Liver (tissue), 8 donors: ENCODE measurements at regions not wholly inside any gene's neighbourhood (a gene's known extent, or its start where the extent isn't known, plus 50 kb on each side); places are given as distances from the start of the nearest gene placed in this dataset.

Experiments
- DNase-seq: peaks from one replicate; pipeline ENCODE4 v3.0.0-alpha.2; 2017; ENCODE audit warnings: low spot score
- H3K27ac ChIP-seq, 2 donors: one replicate each; pipeline ENCODE4 v1.7.0; 2013; ENCODE audit warnings: inconsistent platforms in 2 of 2, low read length in 2 of 2, control low read depth in 1 of 2, low read depth in 1 of 2, mild to moderate bottlenecking in 1 of 2
- H3K27me3 ChIP-seq, 4 donors: one replicate each; pipeline versions ENCODE4 v1.6.1 to v1.7.0; 2013; ENCODE audit warnings: low read length in 3 of 4, inconsistent platforms in 1 of 4, mild to moderate bottlenecking in 1 of 4, moderate library complexity in 1 of 4; ENCODE audit not compliant: control insufficient read depth in 4 of 4, insufficient read depth in 4 of 4
- H3K36me3 ChIP-seq, 4 donors: one replicate each; pipeline versions ENCODE4 v1.6.1 to v1.7.0; 2013; ENCODE audit warnings: low read length in 3 of 4, mild to moderate bottlenecking in 3 of 4, low read depth in 1 of 4, moderate library complexity in 1 of 4; ENCODE audit not compliant: control insufficient read depth in 4 of 4, insufficient read depth in 3 of 4
- H3K4me1 ChIP-seq, 4 donors: one replicate each; pipeline versions ENCODE4 v1.6.1 to v1.7.0; 2013; ENCODE audit warnings: low read length in 3 of 4, mild to moderate bottlenecking in 3 of 4, moderate library complexity in 1 of 4; ENCODE audit not compliant: control insufficient read depth in 4 of 4, insufficient read depth in 4 of 4
- H3K4me3 ChIP-seq, 3 donors: one replicate each; pipeline versions ENCODE4 v1.6.1 to v1.7.0; 2013; ENCODE audit warnings: low read length in 3 of 3, control low read depth in 1 of 3, low read depth in 1 of 3, mild to moderate bottlenecking in 1 of 3
- H3K9ac ChIP-seq, 2 donors: one replicate each; pipeline ENCODE4 v1.7.0; 2013; ENCODE audit warnings: low read length in 2 of 2, mild to moderate bottlenecking in 2 of 2, moderate library complexity in 2 of 2, control low read depth in 1 of 2, low read depth in 1 of 2
- H3K9me3 ChIP-seq, 4 donors: one replicate each; pipeline versions ENCODE4 v1.6.1 to v1.7.0; 2013; ENCODE audit warnings: low read length in 3 of 4; ENCODE audit not compliant: control insufficient read depth in 4 of 4
- EGR1 ChIP-seq, 2 donors: IDR thresholded peaks; 2 replicates each; pipeline ENCODE4 v1.6.1; 2016 to 2018; ENCODE audit warnings: antibody characterized with exemption in 2 of 2, low read depth in 2 of 2
- FOXA1 ChIP-seq: IDR thresholded peaks from 2 replicates; pipeline ENCODE4 v1.6.1; 2016; ENCODE audit warnings: antibody characterized with exemption
- FOXA2 ChIP-seq: IDR thresholded peaks from 2 replicates; pipeline ENCODE4 v1.6.1; 2016; ENCODE audit warnings: antibody characterized with exemption
- GABPA ChIP-seq, 2 donors: IDR thresholded peaks in 1 of 2; conservative IDR thresholded peaks in 1 of 2; 2 replicates each; pipeline ENCODE4 v1.6.1; 2016; ENCODE audit warnings: antibody characterized with exemption in 2 of 2, mild to moderate bottlenecking in 1 of 2, moderate library complexity in 1 of 2
- HNF4A ChIP-seq, 2 donors: conservative IDR thresholded peaks; 2 replicates each; pipeline ENCODE4 v1.6.1; 2016; ENCODE audit warnings: antibody characterized with exemption in 2 of 2, mild to moderate bottlenecking in 2 of 2
- HNF4G ChIP-seq: IDR thresholded peaks from 2 replicates; pipeline ENCODE4 v1.6.1; 2016; ENCODE audit warnings: antibody characterized with exemption
- JUND ChIP-seq, 2 donors: IDR thresholded peaks; 2 replicates each; pipeline ENCODE4 v1.6.1; 2016; ENCODE audit warnings: antibody characterized with exemption in 2 of 2
- NR2F2 ChIP-seq: IDR thresholded peaks from 2 replicates; pipeline ENCODE4 v1.6.1; 2016; ENCODE audit warnings: antibody characterized with exemption
- RAD21 ChIP-seq, 2 donors: IDR thresholded peaks; 2 replicates each; pipeline ENCODE4 v1.6.1; 2016; ENCODE audit warnings: antibody characterized with exemption in 2 of 2, mild to moderate bottlenecking in 2 of 2
- RXRA ChIP-seq, 2 donors: IDR thresholded peaks; 2 replicates each; pipeline ENCODE4 v1.6.1; 2017 to 2018; ENCODE audit warnings: antibody characterized with exemption in 2 of 2, mild to moderate bottlenecking in 1 of 2
- SP1 ChIP-seq: IDR thresholded peaks from 2 replicates; pipeline ENCODE4 v1.6.1; 2018; ENCODE audit warnings: antibody characterized with exemption, mild to moderate bottlenecking
- TAF1 ChIP-seq: conservative IDR thresholded peaks from 2 replicates; pipeline ENCODE4 v1.6.1; 2016; ENCODE audit warnings: antibody characterized with exemption, mild to moderate bottlenecking
- YY1 ChIP-seq: IDR thresholded peaks from 2 replicates; pipeline ENCODE4 v1.6.1; 2016; ENCODE audit warnings: antibody characterized with exemption, mild to moderate bottlenecking
- WGBS: extraction: QIAGEN DNeasy Blood & Tissue Kit; methylation state at CpG from one replicate; pipeline ENCODE4 v1.1.7; 2013; 5-methylcytosine and 5-hydroxymethylcytosine counted together
- TF ChIP-seq, protein P1 (sequence below): IDR thresholded peaks from 2 replicates; pipeline ENCODE4 v1.6.1; 2016; ENCODE audit warnings: antibody characterized with exemption, mild to moderate bottlenecking
- TF ChIP-seq, protein P2 (sequence below): IDR thresholded peaks from 2 replicates; pipeline ENCODE4 v1.6.1; 2016; ENCODE audit warnings: antibody characterized with exemption
- TF ChIP-seq, protein P3 (sequence below): fragments of 150-350 bp; IDR thresholded peaks from 2 replicates; pipeline ENCODE4 v1.5.1; 2017; ENCODE audit warnings: improper control_type of control experiment, low read depth, low read length; ENCODE audit not compliant: missing input control
- TF ChIP-seq, protein P4 (sequence below): IDR thresholded peaks from 2 replicates; pipeline ENCODE4 v1.6.1; 2016; ENCODE audit warnings: antibody characterized with exemption
- TF ChIP-seq, protein P5 (sequence below): IDR thresholded peaks from 2 replicates; pipeline ENCODE4 v1.6.1; 2016; ENCODE audit warnings: antibody characterized with exemption
- donor health status: healthy.
- donor health status: healthy.
- donor health status: healthy.
- donor health status: healthy.
- donor health status: healthy.

DNA sequence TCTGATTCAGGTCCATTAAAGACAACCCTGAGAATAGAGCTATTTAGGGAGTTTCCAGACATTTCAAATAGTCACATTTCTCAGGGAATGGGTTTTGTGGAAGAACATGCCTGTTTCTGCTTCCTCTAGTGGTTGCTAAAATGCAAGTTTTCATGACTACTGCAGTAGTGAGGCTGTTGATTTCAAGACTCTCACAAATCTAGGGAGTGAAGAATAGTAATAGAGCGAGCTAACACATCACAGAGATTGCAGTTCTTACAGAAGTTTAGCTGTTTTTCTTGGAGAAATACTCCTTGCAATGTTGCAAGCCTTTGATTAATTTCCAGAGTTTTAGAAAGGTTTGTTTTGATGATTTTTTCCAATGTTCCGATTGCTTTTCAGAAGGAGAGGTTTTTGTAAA lies 610.2 kb upstream of the HTR2C start (continued):
- TF ChIP-seq, protein P1, sequence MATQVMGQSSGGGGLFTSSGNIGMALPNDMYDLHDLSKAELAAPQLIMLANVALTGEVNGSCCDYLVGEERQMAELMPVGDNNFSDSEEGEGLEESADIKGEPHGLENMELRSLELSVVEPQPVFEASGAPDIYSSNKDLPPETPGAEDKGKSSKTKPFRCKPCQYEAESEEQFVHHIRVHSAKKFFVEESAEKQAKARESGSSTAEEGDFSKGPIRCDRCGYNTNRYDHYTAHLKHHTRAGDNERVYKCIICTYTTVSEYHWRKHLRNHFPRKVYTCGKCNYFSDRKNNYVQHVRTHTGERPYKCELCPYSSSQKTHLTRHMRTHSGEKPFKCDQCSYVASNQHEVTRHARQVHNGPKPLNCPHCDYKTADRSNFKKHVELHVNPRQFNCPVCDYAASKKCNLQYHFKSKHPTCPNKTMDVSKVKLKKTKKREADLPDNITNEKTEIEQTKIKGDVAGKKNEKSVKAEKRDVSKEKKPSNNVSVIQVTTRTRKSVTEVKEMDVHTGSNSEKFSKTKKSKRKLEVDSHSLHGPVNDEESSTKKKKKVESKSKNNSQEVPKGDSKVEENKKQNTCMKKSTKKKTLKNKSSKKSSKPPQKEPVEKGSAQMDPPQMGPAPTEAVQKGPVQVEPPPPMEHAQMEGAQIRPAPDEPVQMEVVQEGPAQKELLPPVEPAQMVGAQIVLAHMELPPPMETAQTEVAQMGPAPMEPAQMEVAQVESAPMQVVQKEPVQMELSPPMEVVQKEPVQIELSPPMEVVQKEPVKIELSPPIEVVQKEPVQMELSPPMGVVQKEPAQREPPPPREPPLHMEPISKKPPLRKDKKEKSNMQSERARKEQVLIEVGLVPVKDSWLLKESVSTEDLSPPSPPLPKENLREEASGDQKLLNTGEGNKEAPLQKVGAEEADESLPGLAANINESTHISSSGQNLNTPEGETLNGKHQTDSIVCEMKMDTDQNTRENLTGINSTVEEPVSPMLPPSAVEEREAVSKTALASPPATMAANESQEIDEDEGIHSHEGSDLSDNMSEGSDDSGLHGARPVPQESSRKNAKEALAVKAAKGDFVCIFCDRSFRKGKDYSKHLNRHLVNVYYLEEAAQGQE, result no peak
- TF ChIP-seq YY1 (no peak), EGR1 (IDR thresholded peaks at IDR 0.05; ENCODE audit: low read depth in 2 of 2) (no peak), FOXA2 (no peak), NR2F2 (no peak), RXRA (IDR thresholded peaks at IDR 0.05) (no peak), SP1 (no peak), JUND (IDR thresholded peaks at IDR 0.05) (no peak), FOXA1 (no peak)

DNA sequence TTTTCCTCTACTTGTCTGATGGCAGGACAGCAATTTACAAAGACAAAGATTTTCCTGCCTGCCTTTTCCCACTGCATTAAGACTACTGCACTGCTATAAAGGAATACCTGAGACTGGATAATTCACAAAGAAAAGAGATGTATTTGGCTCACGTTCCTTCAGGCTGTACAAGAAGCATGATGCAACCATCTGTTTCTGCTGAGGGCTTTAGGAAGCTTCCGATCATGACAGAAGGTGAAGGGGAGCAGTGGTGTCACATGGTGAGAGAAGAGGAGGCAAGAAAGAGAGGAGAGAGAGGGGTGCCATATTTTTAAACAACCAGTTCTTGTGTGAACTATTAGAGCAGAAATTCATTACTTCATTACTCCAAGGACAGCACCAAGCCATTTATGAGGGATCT lies 617.1 kb upstream of the HTR2C start:
- Histone ChIP-seq H3K4me1 (no peaks in the 10 kb centered on the region), H3K9me3 (no peaks in the 10 kb centered on the region), H3K27ac (no peak overlapping the region), H3K4me3 (no peak overlapping the region), H3K27me3 (peaks cover 0 to 3% (median 0%) of the 10 kb centered on the region in 4 donors), H3K36me3 (no peaks in the 10 kb centered on the region), H3K9ac (no peak overlapping the region)
- TF ChIP-seq, protein P2, sequence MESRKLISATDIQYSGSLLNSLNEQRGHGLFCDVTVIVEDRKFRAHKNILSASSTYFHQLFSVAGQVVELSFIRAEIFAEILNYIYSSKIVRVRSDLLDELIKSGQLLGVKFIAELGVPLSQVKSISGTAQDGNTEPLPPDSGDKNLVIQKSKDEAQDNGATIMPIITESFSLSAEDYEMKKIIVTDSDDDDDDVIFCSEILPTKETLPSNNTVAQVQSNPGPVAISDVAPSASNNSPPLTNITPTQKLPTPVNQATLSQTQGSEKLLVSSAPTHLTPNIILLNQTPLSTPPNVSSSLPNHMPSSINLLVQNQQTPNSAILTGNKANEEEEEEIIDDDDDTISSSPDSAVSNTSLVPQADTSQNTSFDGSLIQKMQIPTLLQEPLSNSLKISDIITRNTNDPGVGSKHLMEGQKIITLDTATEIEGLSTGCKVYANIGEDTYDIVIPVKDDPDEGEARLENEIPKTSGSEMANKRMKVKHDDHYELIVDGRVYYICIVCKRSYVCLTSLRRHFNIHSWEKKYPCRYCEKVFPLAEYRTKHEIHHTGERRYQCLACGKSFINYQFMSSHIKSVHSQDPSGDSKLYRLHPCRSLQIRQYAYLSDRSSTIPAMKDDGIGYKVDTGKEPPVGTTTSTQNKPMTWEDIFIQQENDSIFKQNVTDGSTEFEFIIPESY, result no peak
- TF ChIP-seq YY1, result no peak
- TF ChIP-seq, protein P3, sequence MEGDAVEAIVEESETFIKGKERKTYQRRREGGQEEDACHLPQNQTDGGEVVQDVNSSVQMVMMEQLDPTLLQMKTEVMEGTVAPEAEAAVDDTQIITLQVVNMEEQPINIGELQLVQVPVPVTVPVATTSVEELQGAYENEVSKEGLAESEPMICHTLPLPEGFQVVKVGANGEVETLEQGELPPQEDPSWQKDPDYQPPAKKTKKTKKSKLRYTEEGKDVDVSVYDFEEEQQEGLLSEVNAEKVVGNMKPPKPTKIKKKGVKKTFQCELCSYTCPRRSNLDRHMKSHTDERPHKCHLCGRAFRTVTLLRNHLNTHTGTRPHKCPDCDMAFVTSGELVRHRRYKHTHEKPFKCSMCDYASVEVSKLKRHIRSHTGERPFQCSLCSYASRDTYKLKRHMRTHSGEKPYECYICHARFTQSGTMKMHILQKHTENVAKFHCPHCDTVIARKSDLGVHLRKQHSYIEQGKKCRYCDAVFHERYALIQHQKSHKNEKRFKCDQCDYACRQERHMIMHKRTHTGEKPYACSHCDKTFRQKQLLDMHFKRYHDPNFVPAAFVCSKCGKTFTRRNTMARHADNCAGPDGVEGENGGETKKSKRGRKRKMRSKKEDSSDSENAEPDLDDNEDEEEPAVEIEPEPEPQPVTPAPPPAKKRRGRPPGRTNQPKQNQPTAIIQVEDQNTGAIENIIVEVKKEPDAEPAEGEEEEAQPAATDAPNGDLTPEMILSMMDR, result no peak
- no peak for TF ChIP-seq RAD21 (IDR thresholded peaks at IDR 0.05)
- no peak for TF ChIP-seq GABPA (IDR thresholded peaks at IDR 0.05 in 1 of 2, conservative IDR thresholded peaks at IDR 0.05 in 1 of 2)
- no peak for TF ChIP-seq RXRA (IDR thresholded peaks at IDR 0.05)
- no peak for TF ChIP-seq HNF4A (conservative IDR thresholded peaks at IDR 0.05)
- no peak for TF ChIP-seq SP1
- TF ChIP-seq HNF4G, result no peak
- no peak for TF ChIP-seq JUND (IDR thresholded peaks at IDR 0.05)
- TF ChIP-seq FOXA2, result no peak
- no peak for TF ChIP-seq TAF1
- TF ChIP-seq, protein P4, sequence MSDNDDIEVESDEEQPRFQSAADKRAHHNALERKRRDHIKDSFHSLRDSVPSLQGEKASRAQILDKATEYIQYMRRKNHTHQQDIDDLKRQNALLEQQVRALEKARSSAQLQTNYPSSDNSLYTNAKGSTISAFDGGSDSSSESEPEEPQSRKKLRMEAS, result no peak
- TF ChIP-seq EGR1 (IDR thresholded peaks at IDR 0.05; ENCODE audit: low read depth in 2 of 2), result no peak
- TF ChIP-seq, protein P1, result no peak
- TF ChIP-seq, protein P5, sequence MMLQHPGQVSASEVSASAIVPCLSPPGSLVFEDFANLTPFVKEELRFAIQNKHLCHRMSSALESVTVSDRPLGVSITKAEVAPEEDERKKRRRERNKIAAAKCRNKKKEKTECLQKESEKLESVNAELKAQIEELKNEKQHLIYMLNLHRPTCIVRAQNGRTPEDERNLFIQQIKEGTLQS, result no peak
- no peak for DNase-seq
- WGBS, result 62% methylated on average over 2 of the region's 2 CpGs
